ENCODE measurements at regions not wholly inside any gene's neighbourhood (a gene's known extent, or its start where the extent isn't known, plus 50 kb on each side); places are given as distances from the start of the nearest gene placed in this dataset.
"Not testable (repeated sequence)": the region's sequence is repeated elsewhere in the genome, so short reads cannot be mapped to it uniquely, and the experiment has no call there.

DNA sequence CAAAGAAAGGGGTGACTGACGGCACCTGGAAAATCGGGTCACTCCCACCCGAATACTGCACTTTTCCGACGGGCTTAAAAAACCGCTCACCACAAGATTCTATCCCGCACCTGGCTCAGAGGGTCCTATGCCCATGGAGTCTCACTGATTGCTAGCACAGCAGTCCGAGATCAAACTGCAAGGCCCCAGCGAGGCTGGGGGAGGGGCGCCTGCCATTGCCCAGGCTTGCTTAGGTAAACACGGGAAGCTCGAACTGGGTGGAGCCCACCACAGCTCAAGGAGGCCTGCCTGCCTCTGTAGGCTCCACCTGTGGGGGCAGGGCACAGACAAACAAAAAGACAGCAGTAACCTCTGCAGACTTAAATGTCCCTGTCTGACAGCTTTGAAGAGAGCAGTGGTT, 327.0 kb upstream of the MEIS2 start:
- not testable (repeated sequence) for DNase-seq

- no peak for DNase-seq
These were observed 346.6 kb upstream of the MEIS2 start for GRCh38 chr15:37446921-37447320.

GRCh38 chr15:37452498-37452897, 352.1 kb upstream of the MEIS2 start:
- no peak for DNase-seq

- no peak for DNase-seq
These were observed 380.1 kb upstream of the MEIS2 start for GRCh38 chr15:37480482-37480881.

DNA sequence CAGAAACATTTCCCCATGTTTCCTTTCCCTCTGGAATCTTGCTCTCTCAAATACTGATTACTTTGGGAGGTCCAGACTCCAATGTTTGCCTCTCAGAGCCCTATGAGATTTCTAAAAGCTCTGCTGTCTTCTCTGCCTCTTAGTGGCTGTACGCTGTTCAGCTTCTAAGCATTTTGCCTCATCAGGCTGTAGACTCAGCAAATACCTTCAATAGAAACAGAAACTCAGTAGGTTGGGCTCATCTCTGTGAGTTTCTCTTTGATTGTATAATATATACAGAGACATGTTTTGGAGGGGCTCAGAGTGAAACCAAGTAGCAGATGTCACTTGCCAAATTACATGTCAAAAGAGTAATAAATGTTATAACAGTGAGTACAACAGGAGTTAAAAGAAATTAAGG, 380.8 kb upstream of the MEIS2 start:
- no peak for DNase-seq

DNA sequence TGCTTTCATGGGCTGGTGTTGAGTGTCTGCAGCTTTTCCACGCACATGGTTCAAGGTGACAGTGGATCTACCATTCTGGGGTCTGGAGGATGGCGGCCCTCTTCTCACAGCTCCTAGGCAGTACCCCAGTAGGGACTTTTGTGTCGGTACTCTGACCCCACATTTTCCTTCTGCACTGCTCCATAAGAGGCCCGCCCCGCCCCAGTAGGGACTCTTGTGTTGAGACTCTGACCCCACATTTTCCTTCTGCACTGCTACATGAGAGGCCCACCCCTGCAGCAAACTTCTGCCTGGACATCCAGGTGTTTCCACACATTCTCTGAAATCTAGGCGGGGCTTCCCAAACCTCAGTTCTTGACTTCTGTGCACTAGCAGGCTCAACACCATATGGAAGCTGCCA, 383.4 kb upstream of the MEIS2 start:
- no peak for DNase-seq

DNA sequence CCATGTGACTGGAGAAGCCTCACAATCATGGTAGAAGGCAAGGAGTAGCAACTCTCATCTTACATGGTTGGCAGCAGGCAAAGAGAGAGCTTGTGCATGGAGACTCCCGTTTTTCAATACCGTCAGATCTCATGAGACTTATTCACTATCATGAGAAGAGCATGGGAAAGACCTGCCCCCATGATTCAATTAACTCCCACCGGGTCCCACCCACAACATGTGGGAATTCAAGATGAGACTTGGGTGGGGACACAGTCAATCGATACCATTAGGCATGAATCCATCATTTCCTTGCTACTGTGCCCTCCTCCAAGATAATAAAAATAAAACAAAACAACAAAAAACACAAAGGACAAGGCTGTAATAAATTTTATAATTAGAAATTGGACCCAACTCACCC, 384.7 kb upstream of the MEIS2 start:
- DNase-seq, result no peak

DNA sequence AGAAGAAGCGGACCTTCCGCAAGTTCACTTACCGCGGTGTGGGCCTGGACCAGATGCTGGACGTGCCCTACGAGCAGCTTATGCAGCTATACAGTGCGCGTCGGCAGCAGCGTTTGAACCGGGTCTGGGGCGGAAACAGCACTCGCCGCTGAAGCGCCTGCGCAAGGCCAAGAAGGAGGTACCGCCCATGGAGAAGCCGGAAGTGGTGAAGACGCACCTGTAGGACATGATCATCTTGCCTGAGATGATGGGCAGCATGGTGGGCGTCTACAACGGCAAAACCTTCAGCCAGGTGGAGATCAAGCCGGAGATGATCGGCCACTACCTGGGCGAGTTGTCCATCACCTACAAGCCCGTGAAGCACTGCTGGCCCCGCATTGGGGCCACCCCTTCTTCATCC, 390.4 kb upstream of the MEIS2 start:
- DNase-seq, result no peak

DNA sequence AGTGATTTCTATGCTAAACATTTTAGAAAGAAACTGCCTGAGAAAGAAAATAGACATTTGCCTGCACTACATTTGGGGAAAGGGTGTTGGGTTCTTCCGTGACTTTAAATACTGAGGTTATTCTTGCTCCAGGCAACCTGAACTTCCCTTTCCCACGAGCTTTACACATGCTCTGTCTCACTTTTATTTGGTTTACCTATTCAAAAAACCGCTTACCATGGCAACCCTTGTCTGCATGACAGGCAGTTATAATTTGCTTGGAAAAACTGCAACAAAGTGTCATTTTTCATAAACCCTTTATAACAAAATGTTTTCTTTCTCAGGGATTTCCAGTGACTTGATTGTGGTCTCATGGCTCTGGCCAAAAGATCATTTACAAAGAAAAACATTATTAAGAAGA, 416.3 kb upstream of the MEIS2 start:
- DNase-seq, result no peak

- DNase-seq, result no peak
These were observed 417.0 kb upstream of the MEIS2 start for GRCh38 chr15:37517191-37517895.

DNA sequence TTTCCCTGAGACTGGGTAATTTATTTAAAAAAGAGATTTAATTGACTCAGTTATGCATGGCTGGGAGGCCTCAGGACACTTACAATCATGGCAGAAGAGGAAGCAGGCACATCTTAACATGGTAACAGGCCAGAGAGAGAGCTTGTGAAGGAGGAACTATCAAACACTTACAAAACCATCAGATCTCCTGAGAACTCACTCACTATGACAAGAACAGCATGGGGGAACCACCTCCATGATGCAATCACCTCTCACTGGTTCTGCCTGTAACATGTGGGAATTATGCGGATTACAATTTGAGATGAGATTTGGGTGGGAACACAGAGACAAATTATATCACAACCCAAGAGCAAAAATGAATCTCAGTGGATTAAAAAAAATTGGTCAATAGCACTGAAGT, 416.0 kb upstream of the TMCO5A start:
- no peak for DNase-seq

- no peak for DNase-seq
These were observed 414.4 kb upstream of the TMCO5A start for GRCh38 chr15:37520026-37520425.

- DNase-seq, result no peak
These were observed 413.6 kb upstream of the TMCO5A start for GRCh38 chr15:37520882-37521281.

DNA sequence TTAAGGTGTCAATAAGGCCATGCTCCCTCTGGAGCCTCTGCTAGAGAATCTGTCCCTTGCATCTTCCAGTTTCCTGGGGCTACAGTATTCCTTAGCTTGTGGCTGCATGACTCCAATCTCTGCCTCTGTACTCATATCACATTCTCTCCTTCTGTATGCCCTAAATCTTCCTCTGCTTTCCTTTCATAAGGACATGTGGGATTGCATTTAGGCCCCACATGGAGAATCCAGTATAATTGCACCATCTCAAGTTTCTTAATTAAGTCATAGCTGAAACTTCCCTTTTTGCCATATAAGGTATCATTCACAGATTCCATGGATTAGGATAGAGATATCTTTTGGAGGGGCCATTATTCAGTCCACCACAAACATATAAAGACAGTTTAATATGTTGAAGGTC, 409.8 kb upstream of the TMCO5A start:
- DNase-seq, result no peak

GRCh38 chr15:37528432-37528831, 406.0 kb upstream of the TMCO5A start:
- no peak for DNase-seq

DNA sequence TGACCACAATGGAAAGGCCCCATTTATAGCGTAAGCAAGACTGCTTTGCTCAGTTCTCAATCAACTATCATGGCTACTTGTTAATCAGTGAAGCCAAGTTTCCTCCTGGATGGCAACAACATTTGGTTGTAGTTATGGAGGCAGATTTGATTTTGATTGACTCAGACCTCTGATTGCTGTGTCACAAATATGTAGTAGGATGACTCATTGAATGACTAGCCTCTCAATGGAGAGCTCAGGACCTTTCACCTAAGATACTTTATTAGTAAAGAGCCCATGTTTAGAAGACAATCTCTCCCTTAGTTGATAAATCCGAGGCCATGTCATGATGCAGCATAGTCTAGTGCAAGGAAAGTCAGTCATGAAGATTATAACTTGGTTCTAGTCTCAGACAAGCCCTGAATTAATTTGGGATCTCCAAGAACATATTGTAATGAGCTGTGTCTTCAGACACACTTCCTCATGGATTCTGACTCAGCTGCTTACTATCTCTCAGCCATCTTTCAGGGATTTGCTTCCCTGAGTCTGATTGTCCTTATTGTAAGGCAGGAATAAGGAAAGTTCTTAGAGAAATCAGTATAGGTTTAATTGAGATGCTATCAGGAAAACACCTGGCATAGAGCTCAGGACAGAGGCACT, 397.4 kb upstream of the TMCO5A start:
- no peak for DNase-seq

DNA sequence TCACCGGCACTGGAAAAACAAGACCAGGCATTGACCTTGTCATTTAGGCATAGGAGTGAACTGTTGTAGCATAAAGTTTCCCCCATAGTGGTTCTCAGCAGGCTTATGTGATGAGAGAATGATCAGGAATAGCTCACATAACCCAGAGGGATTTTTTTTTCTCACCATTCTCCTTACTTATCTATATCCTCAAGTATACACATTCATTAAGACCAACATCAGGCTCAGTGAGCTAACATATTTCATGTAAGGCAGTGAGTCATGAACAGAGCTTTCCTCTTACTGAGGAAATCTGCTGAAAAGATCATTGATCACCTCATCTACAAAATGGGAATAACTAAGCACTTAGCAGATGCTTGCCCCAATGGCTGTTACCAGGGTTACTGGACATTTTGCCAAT, 396.6 kb upstream of the TMCO5A start:
- DNase-seq, result no peak

GRCh38 chr15:37548116-37548515, 386.3 kb upstream of the TMCO5A start:
- DNase-seq, result no peak

DNA sequence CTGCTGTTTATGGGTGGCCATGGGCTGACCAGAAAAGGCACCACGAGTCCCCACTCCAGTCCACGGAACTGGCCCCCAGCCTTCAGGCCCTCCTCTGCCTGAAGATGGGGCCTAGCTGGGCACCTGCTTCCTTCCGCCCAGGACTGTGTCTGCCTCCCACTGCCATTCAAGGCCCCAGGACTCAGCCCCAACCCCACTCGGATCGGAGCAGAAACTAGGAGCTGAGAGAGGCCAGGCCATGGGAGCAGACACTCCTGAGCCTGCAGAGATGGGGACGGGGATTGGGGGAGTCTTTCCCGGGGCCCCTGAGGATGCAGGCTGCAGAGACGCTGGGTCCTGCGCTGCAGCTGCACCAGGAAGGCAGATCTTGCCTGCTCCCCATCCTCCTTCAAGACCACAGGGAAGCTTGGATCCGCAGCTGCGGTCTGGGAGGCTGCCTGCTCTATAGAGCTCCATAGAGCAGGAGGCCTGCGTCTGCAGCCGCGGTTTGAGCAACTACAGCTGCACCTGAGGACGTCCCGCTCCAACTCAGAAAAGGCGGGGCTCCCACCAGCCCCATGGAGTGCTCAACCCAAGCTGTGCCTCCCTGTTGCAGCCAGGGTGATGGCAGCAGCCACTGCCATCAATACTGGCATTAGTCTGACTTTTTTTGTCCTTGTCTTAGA, 383.9 kb upstream of the TMCO5A start:
- DNase-seq, result no peak

DNA sequence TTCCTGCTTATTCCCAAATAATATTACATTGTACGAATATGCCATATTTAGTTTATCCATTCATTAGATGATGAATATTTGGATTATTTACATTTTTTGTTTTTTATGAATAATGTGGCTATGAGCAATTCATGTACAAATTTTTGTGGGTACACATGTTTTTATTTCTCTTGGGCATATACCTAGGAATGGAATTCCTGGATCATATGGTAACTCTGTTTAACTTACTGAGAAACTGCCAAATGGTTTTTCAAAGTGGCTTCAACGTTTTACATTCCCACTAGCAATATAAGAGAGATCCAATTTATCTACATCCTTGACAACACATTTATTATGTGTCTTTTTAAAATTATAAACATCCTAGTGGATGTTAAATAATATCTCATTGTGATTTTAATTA, 362.0 kb upstream of the TMCO5A start:
- DNase-seq, result no peak

- no peak for DNase-seq
These were observed 359.5 kb upstream of the TMCO5A start for GRCh38 chr15:37574985-37575384.

DNA sequence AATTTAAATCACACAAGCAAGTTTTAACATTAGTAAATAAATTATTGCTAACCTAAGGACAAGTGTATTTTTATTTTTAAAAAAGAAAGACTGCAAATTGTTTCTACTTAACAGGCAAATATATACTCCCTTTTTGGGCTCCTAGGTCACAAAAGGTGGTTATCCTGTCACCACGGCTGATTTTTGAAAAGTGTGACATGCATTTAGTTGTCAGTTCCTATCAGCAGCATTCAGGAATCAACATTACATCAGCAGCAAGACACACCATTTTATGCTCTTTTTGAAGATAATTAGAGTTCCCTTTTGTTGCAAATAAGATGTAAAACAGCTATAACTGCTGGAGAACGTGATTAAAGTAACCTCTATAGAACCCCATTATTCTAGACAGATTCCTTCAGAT, 357.5 kb upstream of the TMCO5A start:
- no peak for DNase-seq

DNA sequence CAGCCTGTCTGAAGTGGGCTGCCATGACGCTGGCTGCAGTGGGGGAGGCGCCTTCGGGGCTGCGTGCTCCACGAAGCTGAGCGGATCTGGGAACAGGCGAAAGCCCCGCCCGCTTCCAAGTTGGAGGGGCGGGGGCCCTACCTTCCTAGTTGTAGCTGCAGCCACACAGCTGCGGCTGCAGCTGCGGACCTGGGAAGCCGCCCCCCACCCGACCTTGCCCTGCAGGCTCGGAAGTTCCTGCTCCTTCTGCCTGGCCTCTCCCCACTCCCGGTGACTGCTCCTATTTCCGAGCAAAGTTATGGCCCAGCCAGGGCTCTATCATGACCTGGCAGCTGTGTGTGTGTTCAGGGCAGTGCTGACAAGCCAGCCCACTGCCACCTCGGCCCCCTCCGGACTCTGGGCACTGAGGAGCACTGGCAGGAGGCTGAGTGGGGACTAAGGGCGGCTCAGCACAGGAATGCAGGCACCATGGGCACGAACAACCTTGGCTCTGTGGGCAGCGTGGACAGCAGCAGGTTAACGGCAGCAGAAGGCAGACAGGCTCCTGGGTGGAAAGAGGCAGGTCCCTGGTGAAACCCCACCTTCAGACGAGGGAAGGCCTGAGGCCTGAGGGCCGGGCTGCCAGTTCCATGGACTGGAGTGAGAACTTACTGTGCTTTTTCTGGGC, 352.4 kb upstream of the TMCO5A start:
- no peak for DNase-seq

DNA sequence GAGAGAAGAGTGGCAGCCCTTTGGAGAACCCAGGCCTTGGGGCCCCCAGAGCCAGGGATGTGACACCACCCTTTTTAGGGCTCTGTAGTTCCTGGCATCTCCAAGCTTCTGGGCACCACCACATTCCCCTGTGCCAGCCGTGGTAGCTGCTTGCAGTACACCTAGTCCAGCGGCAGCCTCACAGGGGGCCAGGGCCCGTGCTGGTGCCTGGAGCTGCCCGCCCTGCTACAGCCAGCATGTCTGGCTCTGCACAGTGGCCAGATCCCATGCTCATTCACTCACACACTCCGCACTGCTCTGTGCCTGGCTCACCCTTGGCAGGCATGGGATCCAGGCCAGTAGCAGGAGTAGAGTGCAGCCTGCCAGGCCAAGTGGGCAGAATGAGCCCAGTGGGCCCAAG, 351.6 kb upstream of the TMCO5A start:
- DNase-seq, result no peak

Data from activated CD4-positive, alpha-beta T cell treated with anti-CD3 and anti-CD28 coated beads for 4 hours (primary cell).